ENCODE measurements at regions not wholly inside any gene's neighbourhood (a gene's known extent, or its start where the extent isn't known, plus 50 kb on each side); places are given as distances from the start of the nearest gene placed in this dataset.

DNA sequence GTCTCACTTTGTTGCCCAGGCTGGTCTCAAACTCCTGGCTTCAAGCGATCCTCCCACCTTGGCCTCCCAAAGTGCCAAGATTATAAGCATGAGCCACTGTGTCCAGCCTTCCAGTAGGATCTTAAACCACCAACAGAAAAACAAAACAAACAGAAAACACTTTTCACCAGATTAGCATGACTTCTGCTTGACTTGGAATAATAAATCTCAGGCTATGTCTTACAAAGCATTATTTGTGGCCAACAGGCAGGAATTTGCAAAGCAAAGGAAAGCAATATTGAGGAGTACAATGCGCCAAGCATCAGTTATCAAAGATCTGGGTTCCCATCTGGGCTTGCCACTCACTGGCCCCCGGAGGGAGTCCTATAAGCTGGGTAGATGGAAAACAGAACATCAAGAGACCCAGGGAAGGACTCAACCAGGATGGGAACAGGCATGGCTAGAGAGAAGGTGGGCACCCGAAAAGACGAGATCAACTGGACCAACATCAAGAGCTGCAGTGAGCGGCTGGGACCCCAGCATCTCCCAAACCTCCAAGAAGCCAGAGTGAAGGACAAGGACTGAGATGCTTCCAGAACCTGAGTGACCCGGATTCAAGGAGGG lies 101.2 kb downstream of the TMEM30B start:
- Histone ChIP-seq H3K79me2 (ENCODE audit: low read length) (no peaks in the 10 kb centered on the region), H2AFZ (ENCODE audit: low read length) (no peak overlapping the region), H3K9ac (ENCODE audit: low read length) (no peak overlapping the region), H4K20me1 (ENCODE audit: insufficient read depth, low read depth, low read length) (no peaks in the 10 kb centered on the region), H3K27me3 (ENCODE audit: low read length) (no peaks in the 10 kb centered on the region), H3K4me1 (ENCODE audit: low read length) (peaks cover 32% of the 10 kb centered on the region), H3K9me3 (ENCODE audit: low read length) (no peaks in the 10 kb centered on the region), H3K4me2 (ENCODE audit: low read depth, low read length, poor library complexity, severe bottlenecking) (no peak overlapping the region), H3K36me3 (ENCODE audit: insufficient read depth, low read length) (no peaks in the 10 kb centered on the region), H3K9me2 (replicated peaks; ENCODE audit: insufficient read depth, low read length) (no peaks in the 10 kb centered on the region), H3K4me3 (ENCODE audit: low read length) (no peak overlapping the region), H3K27ac (ENCODE audit: low read length) (no peak overlapping the region)
- no peak for DNase-seq

DNA sequence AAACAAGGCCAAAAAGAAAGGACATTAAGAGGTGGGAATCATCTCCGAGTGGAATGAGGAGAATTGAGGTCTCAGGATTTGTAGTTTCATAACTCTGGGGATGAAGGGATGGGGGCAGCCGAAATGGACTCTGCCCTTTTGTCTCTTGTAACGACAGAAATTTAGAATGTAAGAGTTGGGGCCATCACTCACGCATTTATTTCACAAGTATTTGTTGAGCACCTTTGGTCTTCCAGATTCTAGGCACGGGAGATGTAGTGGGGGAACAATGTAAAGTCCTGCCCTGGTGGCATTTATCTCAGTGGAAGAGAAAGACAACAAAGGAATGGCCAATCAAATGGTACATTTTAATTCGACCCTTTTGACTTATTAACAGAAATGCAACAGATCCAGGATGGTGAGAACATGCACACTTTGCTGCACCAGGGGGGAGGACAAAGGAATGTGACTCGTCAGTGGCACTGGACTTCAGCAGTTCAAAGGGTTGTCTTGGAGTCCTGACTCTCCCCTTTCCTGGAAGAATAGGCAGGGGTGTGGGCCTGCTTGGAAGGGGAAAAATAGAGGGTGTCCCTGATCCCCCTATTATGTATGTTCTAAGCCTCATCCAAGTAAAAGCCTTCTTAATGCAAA lies 102.0 kb downstream of the TMEM30B start:
- no peak overlapping the region for H2AFZ ChIP-seq (ENCODE audit: low read length)
- no peaks in the 10 kb centered on the region for H3K79me2 ChIP-seq (ENCODE audit: low read length)
- no peaks in the 10 kb centered on the region for H3K9me2 ChIP-seq (replicated peaks; ENCODE audit: insufficient read depth, low read length)
- H3K27me3 ChIP-seq (ENCODE audit: low read length), result no peaks in the 10 kb centered on the region
- peaks cover 36% of the 10 kb centered on the region for H3K4me1 ChIP-seq (ENCODE audit: low read length)
- no peak for DNase-seq
- no peaks in the 10 kb centered on the region for H4K20me1 ChIP-seq (ENCODE audit: insufficient read depth, low read depth, low read length)
- H3K4me2 ChIP-seq (ENCODE audit: low read depth, low read length, poor library complexity, severe bottlenecking), result no peak overlapping the region
- no peak overlapping the region for H3K27ac ChIP-seq (ENCODE audit: low read length)
- H3K4me3 ChIP-seq (ENCODE audit: low read length), result no peak overlapping the region
- H3K9me3 ChIP-seq (ENCODE audit: low read length), result no peaks in the 10 kb centered on the region
- H3K36me3 ChIP-seq (ENCODE audit: insufficient read depth, low read length), result no peaks in the 10 kb centered on the region
- no peak overlapping the region for H3K9ac ChIP-seq (ENCODE audit: low read length)

DNA sequence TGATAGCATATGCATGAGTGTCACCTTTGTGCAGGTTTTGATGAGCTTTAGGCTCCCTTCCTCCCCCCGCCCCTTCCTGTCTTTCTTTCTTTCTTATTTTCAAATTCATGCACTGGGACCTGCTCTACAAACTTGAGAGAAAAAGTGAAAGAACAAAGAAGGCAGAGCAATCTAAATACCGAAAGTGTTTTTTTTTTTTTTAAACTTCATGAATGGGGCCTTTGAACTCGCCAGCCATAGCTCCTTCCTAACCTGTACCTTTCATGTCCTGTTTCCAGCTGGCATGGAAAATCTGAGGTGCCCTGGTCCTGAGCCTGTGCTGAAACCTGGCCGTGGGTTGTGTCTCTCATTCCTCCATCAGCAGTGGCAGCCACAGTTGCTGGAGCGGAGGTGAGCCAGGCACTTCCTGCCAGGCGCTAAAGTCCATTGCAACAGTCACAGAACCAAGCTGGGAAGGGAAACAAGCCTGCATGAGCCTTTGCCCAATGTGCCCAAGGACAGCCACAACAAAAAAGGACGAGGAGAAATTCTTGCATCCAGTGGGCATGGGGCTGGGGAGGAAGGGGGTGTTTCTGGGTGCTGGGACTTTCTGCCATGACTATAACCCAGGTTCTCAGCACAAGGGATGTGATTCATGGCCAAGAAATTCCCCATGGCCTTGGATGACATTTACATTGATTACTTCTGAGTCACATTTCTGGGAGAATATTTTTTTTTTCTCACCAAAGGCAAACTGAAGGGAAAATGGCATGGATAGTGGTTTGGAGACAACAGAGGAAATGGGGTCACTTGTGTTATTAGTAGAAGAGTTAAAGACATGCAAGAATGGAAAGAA lies 102.7 kb downstream of the TMEM30B start:
- H3K4me1 ChIP-seq (ENCODE audit: low read length), result peaks cover 36% of the 10 kb centered on the region
- H4K20me1 ChIP-seq (ENCODE audit: insufficient read depth, low read depth, low read length), result no peaks in the 10 kb centered on the region
- no peaks in the 10 kb centered on the region; the same call in 1 of the 2 replicates for H3K9me3 ChIP-seq (ENCODE audit: low read length)
- H2AFZ ChIP-seq (ENCODE audit: low read length), result peak overlapping the region; percentile 74
- no peaks in the 10 kb centered on the region for H3K27me3 ChIP-seq (ENCODE audit: low read length)
- no peak overlapping the region for H3K27ac ChIP-seq (ENCODE audit: low read length)
- peak overlapping the region; percentile 5 for H3K4me2 ChIP-seq (ENCODE audit: low read depth, low read length, poor library complexity, severe bottlenecking)
- H3K9ac ChIP-seq (ENCODE audit: low read length), result peak overlapping the region; percentile 34; the same call in 1 of the 2 replicates
- H3K4me3 ChIP-seq (ENCODE audit: low read length), result no peak overlapping the region
- H3K9me2 ChIP-seq (replicated peaks; ENCODE audit: insufficient read depth, low read length), result no peaks in the 10 kb centered on the region
- no peaks in the 10 kb centered on the region for H3K36me3 ChIP-seq (ENCODE audit: insufficient read depth, low read length)
- DNase-seq, result no peak
- no peaks in the 10 kb centered on the region for H3K79me2 ChIP-seq (ENCODE audit: low read length)

DNA sequence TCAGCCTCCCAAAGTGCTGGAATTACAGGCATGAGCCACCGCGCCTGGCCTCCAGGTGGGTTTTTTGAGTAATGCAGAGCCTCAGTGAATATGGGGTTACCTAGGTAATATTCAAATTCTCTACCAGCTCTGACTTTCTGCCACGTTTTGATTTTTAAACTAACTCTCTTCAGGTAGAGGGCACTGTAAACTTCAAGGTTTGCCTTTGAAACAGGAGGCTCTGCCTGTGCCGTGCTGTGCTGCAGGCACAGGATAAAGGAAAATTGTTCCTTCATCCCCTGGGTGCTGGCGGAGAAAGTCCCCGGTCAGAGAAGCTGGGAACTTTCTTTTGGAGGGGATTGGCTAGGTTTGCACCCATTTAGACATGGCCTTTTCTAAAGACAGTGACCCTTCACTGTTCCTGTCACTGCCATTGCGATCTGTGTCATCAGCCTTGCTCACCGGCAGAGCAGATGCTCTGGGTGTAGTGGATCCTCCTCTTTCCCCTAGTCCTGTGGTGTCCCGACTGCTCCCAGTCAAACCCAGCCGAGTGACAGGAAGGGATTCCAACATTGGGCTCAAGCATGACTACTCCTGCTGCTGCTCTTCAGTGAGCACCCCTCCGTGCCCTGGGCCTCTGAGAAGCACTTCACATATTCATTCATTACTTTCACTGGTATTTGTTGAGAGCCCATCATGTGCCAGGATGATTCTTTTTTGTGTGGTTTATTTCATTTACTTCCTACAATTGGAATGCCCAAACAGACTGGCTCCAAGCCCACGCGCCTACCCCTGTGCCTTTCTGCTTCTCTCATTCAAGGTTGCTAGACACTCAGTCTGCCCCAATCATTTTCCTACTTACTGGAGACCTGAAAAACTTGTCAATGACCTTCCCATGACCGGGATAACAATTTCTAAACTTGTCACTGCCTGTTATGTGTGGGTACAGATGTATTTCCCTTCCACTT lies 103.6 kb downstream of the TMEM30B start:
- Histone ChIP-seq H3K4me2 (ENCODE audit: low read depth, low read length, poor library complexity, severe bottlenecking) (peak overlapping the region; percentile 39), H3K79me2 (ENCODE audit: low read length) (no peaks in the 10 kb centered on the region), H2AFZ (ENCODE audit: low read length) (peak overlapping the region; percentile 74), H3K4me1 (ENCODE audit: low read length) (peaks cover 36% of the 10 kb centered on the region), H4K20me1 (ENCODE audit: insufficient read depth, low read depth, low read length) (no peaks in the 10 kb centered on the region), H3K36me3 (ENCODE audit: insufficient read depth, low read length) (no peaks in the 10 kb centered on the region), H3K4me3 (ENCODE audit: low read length) (no peak overlapping the region), H3K9me3 (ENCODE audit: low read length) (peaks cover 8% of the 10 kb centered on the region; the same call in 1 of the 2 replicates), H3K27ac (ENCODE audit: low read length) (peak overlapping the region; percentile 22; the same call in 1 of the 2 replicates), H3K9me2 (replicated peaks; ENCODE audit: insufficient read depth, low read length) (no peaks in the 10 kb centered on the region), H3K9ac (ENCODE audit: low read length) (peak overlapping the region; percentile 34), H3K27me3 (ENCODE audit: low read length) (no peaks in the 10 kb centered on the region)
- peak; percentile 86 for DNase-seq

DNA sequence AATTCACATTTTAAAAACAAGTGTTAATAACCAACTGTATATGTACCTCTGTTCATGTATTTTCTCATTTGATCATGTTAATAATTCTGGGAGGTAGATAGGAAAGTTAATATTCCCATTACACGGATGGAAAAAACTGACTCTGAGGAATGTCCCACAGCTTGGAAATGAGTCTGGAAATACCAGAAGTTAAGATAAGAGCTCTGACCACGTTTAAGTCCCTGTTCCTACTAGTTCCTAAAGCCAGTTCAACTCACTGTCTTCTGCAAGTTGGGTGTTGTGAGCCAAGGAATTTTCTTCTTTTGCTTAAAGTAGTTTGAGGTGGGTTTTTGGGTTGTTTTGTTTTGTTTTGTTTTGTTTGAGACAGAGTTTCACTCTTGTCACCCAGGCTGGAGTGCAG lies 104.5 kb downstream of the TMEM30B start:
- H3K4me3 ChIP-seq (ENCODE audit: low read length), result no peak overlapping the region
- H3K4me2 ChIP-seq (ENCODE audit: low read depth, low read length, poor library complexity, severe bottlenecking), result no peak overlapping the region
- H3K79me2 ChIP-seq (ENCODE audit: low read length), result no peaks in the 10 kb centered on the region
- H3K9me2 ChIP-seq (replicated peaks; ENCODE audit: insufficient read depth, low read length), result no peaks in the 10 kb centered on the region
- no peak overlapping the region for H2AFZ ChIP-seq (ENCODE audit: low read length)
- no peak overlapping the region for H3K9ac ChIP-seq (ENCODE audit: low read length)
- peaks cover 36% of the 10 kb centered on the region for H3K4me1 ChIP-seq (ENCODE audit: low read length)
- DNase-seq, result no peak
- peaks cover 8% of the 10 kb centered on the region; the same call in 1 of the 2 replicates for H3K9me3 ChIP-seq (ENCODE audit: low read length)
- no peaks in the 10 kb centered on the region for H3K36me3 ChIP-seq (ENCODE audit: insufficient read depth, low read length)
- H4K20me1 ChIP-seq (ENCODE audit: insufficient read depth, low read depth, low read length), result no peaks in the 10 kb centered on the region
- H3K27ac ChIP-seq (ENCODE audit: low read length), result no peak overlapping the region
- H3K27me3 ChIP-seq (ENCODE audit: low read length), result no peaks in the 10 kb centered on the region

DNA sequence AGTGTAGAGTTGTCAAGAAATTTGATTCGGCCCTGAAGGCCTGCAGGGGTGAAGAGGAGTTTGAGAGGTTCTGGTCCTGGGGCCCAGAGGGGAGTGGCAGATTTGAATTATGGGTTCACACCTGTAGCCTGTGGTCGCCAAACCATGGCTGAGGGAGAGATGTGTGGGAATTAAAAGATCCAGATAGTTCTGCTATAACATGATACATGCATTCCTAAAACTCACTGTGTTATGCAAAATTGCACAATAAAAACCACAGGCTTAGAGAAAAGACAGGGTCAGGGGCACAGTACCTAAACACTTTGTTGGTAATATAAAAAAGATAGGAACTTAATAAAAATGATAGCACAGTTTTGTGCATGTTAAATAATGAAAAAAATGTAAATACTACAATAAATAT lies 106.2 kb downstream of the TMEM30B start:
- no peak overlapping the region for H3K4me3 ChIP-seq (ENCODE audit: low read length)
- H3K4me1 ChIP-seq (ENCODE audit: low read length), result peaks cover 36% of the 10 kb centered on the region
- no peaks in the 10 kb centered on the region for H4K20me1 ChIP-seq (ENCODE audit: insufficient read depth, low read depth, low read length)
- H2AFZ ChIP-seq (ENCODE audit: low read length), result no peak overlapping the region
- H3K27me3 ChIP-seq (ENCODE audit: low read length), result no peaks in the 10 kb centered on the region
- no peaks in the 10 kb centered on the region for H3K79me2 ChIP-seq (ENCODE audit: low read length)
- DNase-seq, result no peak
- H3K4me2 ChIP-seq (ENCODE audit: low read depth, low read length, poor library complexity, severe bottlenecking), result no peak overlapping the region
- no peak overlapping the region for H3K9ac ChIP-seq (ENCODE audit: low read length)
- peaks cover 8% of the 10 kb centered on the region; the same call in 1 of the 2 replicates for H3K9me3 ChIP-seq (ENCODE audit: low read length)
- no peak overlapping the region for H3K27ac ChIP-seq (ENCODE audit: low read length)
- no peaks in the 10 kb centered on the region for H3K9me2 ChIP-seq (replicated peaks; ENCODE audit: insufficient read depth, low read length)
- H3K36me3 ChIP-seq (ENCODE audit: insufficient read depth, low read length), result no peaks in the 10 kb centered on the region

DNA sequence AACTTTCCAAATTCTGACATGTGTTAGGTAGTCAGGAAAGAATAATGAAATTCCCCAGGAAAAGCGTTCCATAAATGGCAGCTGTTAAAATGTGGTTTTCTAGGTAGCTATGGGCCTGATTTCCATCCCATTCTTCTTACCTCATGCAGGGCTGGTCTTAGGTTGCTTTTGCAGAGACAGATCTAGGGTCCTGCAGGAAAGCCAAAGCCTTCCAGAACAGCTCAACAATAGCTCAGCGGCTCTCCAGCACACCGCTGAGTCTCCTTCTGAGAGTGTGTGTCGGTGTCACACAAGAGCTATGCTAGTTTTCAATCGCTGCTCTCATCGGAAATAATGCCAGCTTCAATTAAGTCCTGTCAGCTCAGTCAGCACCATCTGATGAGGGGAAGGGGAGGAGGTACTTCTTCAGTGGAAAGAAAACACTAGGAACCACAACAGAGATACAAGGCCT lies 106.7 kb downstream of the TMEM30B start:
- Histone ChIP-seq H3K4me2 (ENCODE audit: low read depth, low read length, poor library complexity, severe bottlenecking) (no peak overlapping the region), H4K20me1 (ENCODE audit: insufficient read depth, low read depth, low read length) (no peaks in the 10 kb centered on the region), H3K9me3 (ENCODE audit: low read length) (peaks cover 8% of the 10 kb centered on the region; the same call in 1 of the 2 replicates), H3K36me3 (ENCODE audit: insufficient read depth, low read length) (no peaks in the 10 kb centered on the region), H2AFZ (ENCODE audit: low read length) (no peak overlapping the region), H3K4me3 (ENCODE audit: low read length) (no peak overlapping the region), H3K79me2 (ENCODE audit: low read length) (no peaks in the 10 kb centered on the region), H3K27me3 (ENCODE audit: low read length) (no peaks in the 10 kb centered on the region), H3K4me1 (ENCODE audit: low read length) (peaks cover 36% of the 10 kb centered on the region), H3K9ac (ENCODE audit: low read length) (no peak overlapping the region), H3K9me2 (replicated peaks; ENCODE audit: insufficient read depth, low read length) (no peaks in the 10 kb centered on the region), H3K27ac (ENCODE audit: low read length) (no peak overlapping the region)
- no peak for DNase-seq

Data from Karpas-422 (cell line).